ENCODE measurements at regions not wholly inside any gene's neighbourhood (a gene's known extent, or its start where the extent isn't known, plus 50 kb on each side); places are given as distances from the start of the nearest gene placed in this dataset.

- Mint-ChIP-seq H3K4me3 (no peak overlapping the region), H3K4me1 (no peaks in the 10 kb centered on the region), H3K36me3 (no peaks in the 10 kb centered on the region), H3K27me3 (ENCODE audit: low read depth in 2 of 2) (peaks cover 0 to 5% of the 10 kb centered on the region in 2 donors), H3K27ac (no peak overlapping the region), H3K9me3 (no peaks in the 10 kb centered on the region)
- DNase-seq (no peak), ATAC-seq (no peak)
- H3K27me3 ChIP-seq (ENCODE audit: control insufficient read depth, insufficient read depth, low read length): no peaks in the 10 kb centered on the region
- 93% methylated on average over 2 of the region's 2 CpGs for WGBS (ENCODE audit: insufficient coverage)
- no peak overlapping the region for H3K4me3 ChIP-seq (ENCODE audit: low read length)
- intact Hi-C loops (cut with micrococcal nuclease): no loop called here
- TF ChIP-seq CTCF (IDR thresholded peaks at IDR 0.05): no peak
- no peak overlapping the region for H3K27ac ChIP-seq (ENCODE audit: low read length)
- no peaks in the 10 kb centered on the region for H3K36me3 ChIP-seq (ENCODE audit: control insufficient read depth, insufficient read depth, low read length)
- no peaks in the 10 kb centered on the region for H3K9me3 ChIP-seq (ENCODE audit: control insufficient read depth, insufficient read depth, low read length)
- H3K4me1 ChIP-seq (ENCODE audit: control insufficient read depth, insufficient read depth, low read length): no peaks in the 10 kb centered on the region
These were observed 173.8 kb downstream of the TBX5 start for GRCh38 chr12:114232187-114232586.

- Histone ChIP-seq H3K36me3 (ENCODE audit: control insufficient read depth, insufficient read depth, low read length) (no peaks in the 10 kb centered on the region), H3K4me1 (ENCODE audit: control insufficient read depth, insufficient read depth, low read length) (no peaks in the 10 kb centered on the region), H3K27ac (ENCODE audit: low read length) (no peak overlapping the region), H3K27me3 (ENCODE audit: control insufficient read depth, insufficient read depth, low read length) (no peaks in the 10 kb centered on the region), H3K4me3 (ENCODE audit: low read length) (no peak overlapping the region), H3K9me3 (ENCODE audit: control insufficient read depth, insufficient read depth, low read length) (no peaks in the 10 kb centered on the region)
- ATAC-seq (no peak), DNase-seq (no peak)
- H3K9me3 Mint-ChIP-seq: peaks cover 0 to 1% of the 10 kb centered on the region in 2 donors
- peaks cover 5 to 10% of the 10 kb centered on the region in 2 donors for H3K27me3 Mint-ChIP-seq (ENCODE audit: low read depth in 2 of 2)
- H3K4me1 Mint-ChIP-seq: no peaks in the 10 kb centered on the region
- no peak overlapping the region for H3K4me3 Mint-ChIP-seq
- TF ChIP-seq CTCF (IDR thresholded peaks at IDR 0.05): no peak
- 43% methylated on average over 1 of the region's 1 CpG for WGBS (ENCODE audit: insufficient coverage)
- no peak overlapping the region for H3K27ac Mint-ChIP-seq
- intact Hi-C loops (cut with micrococcal nuclease): no loop called here
- no peaks in the 10 kb centered on the region for H3K36me3 Mint-ChIP-seq
These were observed 176.8 kb downstream of the TBX5 start for GRCh38 chr12:114229150-114229549.

GRCh38 chr12:114226241-114226928 is 179.6 kb downstream of the TBX5 start:
- Mint-ChIP-seq H3K4me3 (no peak overlapping the region), H3K36me3 (no peaks in the 10 kb centered on the region), H3K27me3 (ENCODE audit: low read depth in 2 of 2) (peaks cover 14 to 18% of the 10 kb centered on the region in 2 donors), H3K27ac (no peak overlapping the region), H3K4me1 (no peaks in the 10 kb centered on the region), H3K9me3 (peaks cover 0 to 2% of the 10 kb centered on the region in 2 donors)
- no peaks in the 10 kb centered on the region for H3K36me3 ChIP-seq (ENCODE audit: control insufficient read depth, insufficient read depth, low read length)
- intact Hi-C loops (cut with micrococcal nuclease): no loop called here
- no peaks in the 10 kb centered on the region for H3K9me3 ChIP-seq (ENCODE audit: control insufficient read depth, insufficient read depth, low read length)
- H3K27ac ChIP-seq (ENCODE audit: low read length): no peak overlapping the region
- TF ChIP-seq CTCF (IDR thresholded peaks at IDR 0.05): no peak
- DNase-seq (no peak), ATAC-seq (no peak)
- 63% methylated on average over 10 of the region's 10 CpGs for WGBS (ENCODE audit: insufficient coverage)
- H3K4me1 ChIP-seq (ENCODE audit: control insufficient read depth, insufficient read depth, low read length): no peaks in the 10 kb centered on the region
- H3K4me3 ChIP-seq (ENCODE audit: low read length): no peak overlapping the region
- H3K27me3 ChIP-seq (ENCODE audit: control insufficient read depth, insufficient read depth, low read length): no peaks in the 10 kb centered on the region
